HUES6 (cell line): ENCODE measurements at regions not wholly inside any gene's neighbourhood (a gene's known extent, or its start where the extent isn't known, plus 50 kb on each side); places are given as distances from the start of the nearest gene placed in this dataset.

Experiments
- H3K27ac ChIP-seq: 2 replicates; pipeline ENCODE4 v1.7.0; 2013; ENCODE audit warnings: low read depth, mild to moderate bottlenecking, low read length, inconsistent platforms
- H3K27me3 ChIP-seq: 2 replicates; pipeline ENCODE4 v1.6.1; 2013; ENCODE audit warnings: low read length; ENCODE audit not compliant: control insufficient read depth, insufficient read depth
- H3K36me3 ChIP-seq: 2 replicates; pipeline ENCODE4 v1.6.1; 2013; ENCODE audit warnings: low read length; ENCODE audit not compliant: control insufficient read depth, insufficient read depth
- H3K4me1 ChIP-seq: 2 replicates; pipeline ENCODE4 v1.6.1; 2013; ENCODE audit warnings: low read length; ENCODE audit not compliant: control insufficient read depth, insufficient read depth
- H3K4me3 ChIP-seq: 2 replicates; pipeline ENCODE4 v1.5.1; 2013; ENCODE audit warnings: low read depth, low read length
- H3K9ac ChIP-seq: one replicate; pipeline ENCODE4 v1.6.1; 2013; ENCODE audit warnings: mild to moderate bottlenecking, low read length
- H3K9me3 ChIP-seq: 2 replicates; pipeline ENCODE4 v1.6.1; 2013; ENCODE audit warnings: low read depth, low read length; ENCODE audit not compliant: control insufficient read depth, insufficient read depth

- Histone ChIP-seq H3K4me1 (peaks cover 11% of the 10 kb centered on the region), H3K27ac (no peak overlapping the region), H3K36me3 (no peaks in the 10 kb centered on the region), H3K27me3 (no peaks in the 10 kb centered on the region), H3K9ac (no peak overlapping the region), H3K9me3 (peaks cover 5% of the 10 kb centered on the region; the same call in 1 of the 2 replicates), H3K4me3 (no peak overlapping the region)
These were observed 368.0 kb downstream of the FOXL1 start for GRCh38 chr16:86946396-86946795.

GRCh38 chr16:86946981-86947380 is 368.6 kb downstream of the FOXL1 start:
- Histone ChIP-seq H3K4me3 (no peak overlapping the region), H3K9me3 (peaks cover 7% of the 10 kb centered on the region; the same call in 1 of the 2 replicates), H3K4me1 (peaks cover 11% of the 10 kb centered on the region), H3K27ac (no peak overlapping the region), H3K27me3 (no peaks in the 10 kb centered on the region), H3K36me3 (no peaks in the 10 kb centered on the region), H3K9ac (no peak overlapping the region)

GRCh38 chr16:86948046-86948445 is 369.1 kb downstream of the C16orf95 start:
- H3K9me3 ChIP-seq = peaks cover 9% of the 10 kb centered on the region
- H3K4me3 ChIP-seq = no peak overlapping the region
- H3K36me3 ChIP-seq = no peaks in the 10 kb centered on the region
- no peak overlapping the region for H3K27ac ChIP-seq
- H3K4me1 ChIP-seq = peaks cover 11% of the 10 kb centered on the region
- H3K9ac ChIP-seq = no peak overlapping the region
- no peaks in the 10 kb centered on the region for H3K27me3 ChIP-seq

- Histone ChIP-seq H3K27me3 (no peaks in the 10 kb centered on the region), H3K4me3 (no peak overlapping the region), H3K9me3 (peaks cover 13% of the 10 kb centered on the region), H3K27ac (no peak overlapping the region), H3K9ac (no peak overlapping the region), H3K4me1 (peaks cover 18% of the 10 kb centered on the region), H3K36me3 (no peaks in the 10 kb centered on the region)
These were observed 368.1 kb downstream of the C16orf95 start for GRCh38 chr16:86949116-86949515.

- Histone ChIP-seq H3K36me3 (no peaks in the 10 kb centered on the region), H3K9ac (no peak overlapping the region), H3K4me1 (peaks cover 18% of the 10 kb centered on the region), H3K27ac (no peak overlapping the region), H3K4me3 (no peak overlapping the region), H3K9me3 (peaks cover 13% of the 10 kb centered on the region), H3K27me3 (no peaks in the 10 kb centered on the region)
These were observed 367.6 kb downstream of the C16orf95 start for GRCh38 chr16:86949630-86950029.

GRCh38 chr16:86951041-86951822 is 366.0 kb downstream of the C16orf95 start:
- Histone ChIP-seq H3K4me3 (no peak overlapping the region), H3K27me3 (no peaks in the 10 kb centered on the region), H3K36me3 (no peaks in the 10 kb centered on the region), H3K27ac (no peak overlapping the region), H3K9ac (no peak overlapping the region), H3K9me3 (peaks cover 13% of the 10 kb centered on the region), H3K4me1 (peaks cover 18% of the 10 kb centered on the region)

GRCh38 chr16:86951831-86952598 is 365.2 kb downstream of the C16orf95 start:
- H3K9ac ChIP-seq = no peak overlapping the region
- H3K27me3 ChIP-seq = no peaks in the 10 kb centered on the region
- no peak overlapping the region for H3K27ac ChIP-seq
- H3K9me3 ChIP-seq = peaks cover 13% of the 10 kb centered on the region
- H3K4me1 ChIP-seq = peaks cover 10% of the 10 kb centered on the region
- H3K4me3 ChIP-seq = no peak overlapping the region
- H3K36me3 ChIP-seq = no peaks in the 10 kb centered on the region

- peaks cover 6% of the 10 kb centered on the region for H3K4me1 ChIP-seq
- no peaks in the 10 kb centered on the region for H3K27me3 ChIP-seq
These were observed 364.4 kb downstream of the C16orf95 start for GRCh38 chr16:86952769-86953168.

GRCh38 chr16:86953631-86954391 is 363.4 kb downstream of the C16orf95 start:
- H3K27me3 ChIP-seq = no peaks in the 10 kb centered on the region
- no peak overlapping the region for H3K27ac ChIP-seq
- H3K36me3 ChIP-seq = no peaks in the 10 kb centered on the region
- H3K9ac ChIP-seq = no peak overlapping the region
- H3K9me3 ChIP-seq = peaks cover 13% of the 10 kb centered on the region
- H3K4me3 ChIP-seq = no peak overlapping the region
- H3K4me1 ChIP-seq = peaks cover 6% of the 10 kb centered on the region

More at GRCh38 chr16:86952769-86953168, 364.4 kb downstream of the C16orf95 start:
- Histone ChIP-seq H3K27ac (no peak overlapping the region), H3K9me3 (peaks cover 13% of the 10 kb centered on the region), H3K36me3 (no peaks in the 10 kb centered on the region), H3K9ac (no peak overlapping the region), H3K4me3 (no peak overlapping the region)

GRCh38 chr16:86955136-86955855 is 361.9 kb downstream of the C16orf95 start:
- H3K36me3 ChIP-seq = no peaks in the 10 kb centered on the region
- no peak overlapping the region for H3K4me3 ChIP-seq
- no peak overlapping the region for H3K9ac ChIP-seq
- H3K4me1 ChIP-seq = peaks cover 6% of the 10 kb centered on the region
- peaks cover 13% of the 10 kb centered on the region for H3K9me3 ChIP-seq
- peaks cover 4% of the 10 kb centered on the region; the same call in 1 of the 2 replicates for H3K27me3 ChIP-seq
- H3K27ac ChIP-seq = no peak overlapping the region
